ENCODE measurements at regions not wholly inside any gene's neighbourhood (a gene's known extent, or its start where the extent isn't known, plus 50 kb on each side); places are given as distances from the start of the nearest gene placed in this dataset.

DNA sequence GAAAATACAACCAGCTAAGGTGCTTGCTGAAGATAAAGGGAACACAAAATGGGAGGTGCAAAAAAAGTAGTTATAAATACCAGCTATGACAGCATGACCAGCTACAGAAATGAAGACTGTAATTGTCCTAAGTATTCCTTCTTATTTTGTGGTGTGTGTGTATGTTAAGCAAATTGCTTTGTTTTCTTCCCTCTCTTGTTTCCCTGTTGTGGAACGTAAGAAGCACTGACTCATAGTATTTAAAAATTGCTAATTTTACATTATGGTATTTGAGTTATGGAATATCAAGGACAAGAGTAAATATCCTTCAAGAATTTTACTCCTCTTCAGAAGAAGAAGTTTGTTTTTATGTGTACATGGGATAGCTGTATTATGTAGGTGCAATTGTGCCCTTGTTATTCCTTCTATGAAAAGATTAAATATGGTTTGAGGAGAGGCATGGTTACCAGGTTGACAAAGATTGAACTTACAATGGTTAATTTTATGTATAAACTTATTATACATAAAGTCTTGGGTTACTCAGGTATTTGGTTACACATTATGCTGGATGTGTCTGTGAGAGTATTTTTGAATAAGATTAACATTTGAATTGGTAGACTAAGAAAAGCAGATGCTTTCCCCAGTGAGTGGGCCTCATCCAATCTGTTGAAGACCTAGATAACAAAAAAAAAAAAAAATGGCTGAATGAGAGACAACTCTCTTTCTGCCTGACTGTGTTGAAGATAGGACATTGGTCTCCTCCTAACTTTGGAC, 1132.1 kb upstream of the ALCAM start:
- Mint-ChIP-seq H3K27me3 (ENCODE audit: unreplicated experiment) (no peaks in the 10 kb centered on the region), H3K4me1 (ENCODE audit: unreplicated experiment) (no peaks in the 10 kb centered on the region), H3K9me3 (ENCODE audit: unreplicated experiment) (no peaks in the 10 kb centered on the region), H3K36me3 (ENCODE audit: unreplicated experiment) (no peaks in the 10 kb centered on the region), H3K4me3 (ENCODE audit: unreplicated experiment) (no peak overlapping the region), H3K27ac (ENCODE audit: unreplicated experiment) (no peak overlapping the region)
- no peak for DNase-seq (ENCODE audit: extremely low spot score, unreplicated experiment)
- TF ChIP-seq, protein P1, sequence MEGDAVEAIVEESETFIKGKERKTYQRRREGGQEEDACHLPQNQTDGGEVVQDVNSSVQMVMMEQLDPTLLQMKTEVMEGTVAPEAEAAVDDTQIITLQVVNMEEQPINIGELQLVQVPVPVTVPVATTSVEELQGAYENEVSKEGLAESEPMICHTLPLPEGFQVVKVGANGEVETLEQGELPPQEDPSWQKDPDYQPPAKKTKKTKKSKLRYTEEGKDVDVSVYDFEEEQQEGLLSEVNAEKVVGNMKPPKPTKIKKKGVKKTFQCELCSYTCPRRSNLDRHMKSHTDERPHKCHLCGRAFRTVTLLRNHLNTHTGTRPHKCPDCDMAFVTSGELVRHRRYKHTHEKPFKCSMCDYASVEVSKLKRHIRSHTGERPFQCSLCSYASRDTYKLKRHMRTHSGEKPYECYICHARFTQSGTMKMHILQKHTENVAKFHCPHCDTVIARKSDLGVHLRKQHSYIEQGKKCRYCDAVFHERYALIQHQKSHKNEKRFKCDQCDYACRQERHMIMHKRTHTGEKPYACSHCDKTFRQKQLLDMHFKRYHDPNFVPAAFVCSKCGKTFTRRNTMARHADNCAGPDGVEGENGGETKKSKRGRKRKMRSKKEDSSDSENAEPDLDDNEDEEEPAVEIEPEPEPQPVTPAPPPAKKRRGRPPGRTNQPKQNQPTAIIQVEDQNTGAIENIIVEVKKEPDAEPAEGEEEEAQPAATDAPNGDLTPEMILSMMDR (IDR thresholded peaks at IDR 0.05): no peak

DNA sequence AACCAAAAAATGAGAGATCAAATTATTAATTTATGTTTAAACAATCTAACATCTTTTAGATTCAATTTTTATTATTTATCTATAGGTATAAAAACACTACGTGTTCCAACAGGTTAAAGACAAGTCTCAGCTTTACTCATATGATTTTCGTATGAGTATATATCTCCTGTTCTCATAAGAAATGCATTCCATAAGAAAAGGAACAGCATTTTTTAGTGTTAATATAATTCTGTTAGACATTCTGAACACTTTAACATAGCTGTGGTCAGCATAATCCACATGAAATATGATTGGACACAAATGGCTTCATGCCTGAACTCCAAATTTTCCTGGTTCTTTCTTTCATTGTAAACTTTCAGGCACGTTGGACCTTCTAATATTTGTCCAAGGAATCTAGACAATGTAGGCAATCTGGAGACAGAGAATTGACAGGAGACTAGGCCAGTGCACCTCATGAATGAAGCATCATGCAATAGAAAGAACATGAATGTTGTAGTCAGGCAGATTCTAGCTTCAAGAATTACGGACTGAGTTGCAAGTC, 1122.0 kb upstream of the ALCAM start:
- DNase-seq (ENCODE audit: extremely low spot score, unreplicated experiment): no peak
- Mint-ChIP-seq H3K4me3 (ENCODE audit: unreplicated experiment) (no peak overlapping the region), H3K9me3 (ENCODE audit: unreplicated experiment) (peaks cover 16% of the 10 kb centered on the region), H3K27ac (ENCODE audit: unreplicated experiment) (no peak overlapping the region), H3K36me3 (ENCODE audit: unreplicated experiment) (peaks cover 11% of the 10 kb centered on the region), H3K27me3 (ENCODE audit: unreplicated experiment) (no peaks in the 10 kb centered on the region), H3K4me1 (ENCODE audit: unreplicated experiment) (peaks cover 7% of the 10 kb centered on the region)
- TF ChIP-seq, protein P1 (IDR thresholded peaks at IDR 0.05): no peak

DNA sequence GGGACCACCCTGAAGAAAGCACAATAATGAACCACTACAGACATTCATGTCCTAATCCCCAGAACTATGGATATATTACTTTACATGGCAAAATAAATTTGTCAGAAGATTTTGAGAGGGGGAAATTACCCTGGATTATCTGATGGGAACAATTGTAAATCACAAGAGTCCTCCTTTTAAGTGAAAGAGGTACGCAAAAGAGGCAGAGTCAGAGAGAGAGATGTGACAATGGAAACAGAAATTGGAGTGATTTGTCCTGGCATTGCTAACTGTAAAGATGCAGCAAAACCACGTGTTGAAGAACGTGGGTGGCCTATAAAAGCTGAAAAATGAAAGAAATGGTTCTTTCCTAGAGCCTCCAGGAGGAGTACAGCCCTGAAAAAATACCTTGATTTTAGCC, 1121.4 kb upstream of the ALCAM start:
- Mint-ChIP-seq H3K36me3 (ENCODE audit: unreplicated experiment) (peaks cover 11% of the 10 kb centered on the region), H3K27ac (ENCODE audit: unreplicated experiment) (no peak overlapping the region), H3K4me3 (ENCODE audit: unreplicated experiment) (no peak overlapping the region), H3K4me1 (ENCODE audit: unreplicated experiment) (peaks cover 7% of the 10 kb centered on the region), H3K9me3 (ENCODE audit: unreplicated experiment) (peaks cover 16% of the 10 kb centered on the region), H3K27me3 (ENCODE audit: unreplicated experiment) (no peaks in the 10 kb centered on the region)
- DNase-seq (ENCODE audit: extremely low spot score, unreplicated experiment): no peak
- TF ChIP-seq, protein P1 (IDR thresholded peaks at IDR 0.05): no peak

DNA sequence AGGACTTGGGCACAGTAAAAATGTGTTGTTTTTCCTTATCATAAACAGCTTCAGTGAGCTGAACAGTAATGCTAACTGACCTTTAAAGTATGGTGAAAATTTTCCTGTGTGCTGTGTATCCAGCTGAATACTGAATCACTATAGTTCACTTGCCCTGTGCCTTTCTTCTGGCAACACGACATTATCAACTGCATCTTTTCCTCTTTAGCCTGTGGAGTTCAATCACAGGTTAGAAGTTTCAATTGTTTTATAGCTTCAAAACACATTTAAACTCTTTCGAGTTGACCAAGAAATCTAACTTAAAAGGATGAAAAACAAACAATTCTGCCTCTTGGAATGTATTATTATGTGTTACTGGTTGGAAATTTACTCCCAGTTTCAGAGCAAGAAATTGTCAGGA, 1120.7 kb upstream of the ALCAM start:
- peaks cover 14% of the 10 kb centered on the region for H3K9me3 Mint-ChIP-seq (ENCODE audit: unreplicated experiment)
- H3K27ac Mint-ChIP-seq (ENCODE audit: unreplicated experiment): no peak overlapping the region
- DNase-seq (ENCODE audit: extremely low spot score, unreplicated experiment): no peak

DNA sequence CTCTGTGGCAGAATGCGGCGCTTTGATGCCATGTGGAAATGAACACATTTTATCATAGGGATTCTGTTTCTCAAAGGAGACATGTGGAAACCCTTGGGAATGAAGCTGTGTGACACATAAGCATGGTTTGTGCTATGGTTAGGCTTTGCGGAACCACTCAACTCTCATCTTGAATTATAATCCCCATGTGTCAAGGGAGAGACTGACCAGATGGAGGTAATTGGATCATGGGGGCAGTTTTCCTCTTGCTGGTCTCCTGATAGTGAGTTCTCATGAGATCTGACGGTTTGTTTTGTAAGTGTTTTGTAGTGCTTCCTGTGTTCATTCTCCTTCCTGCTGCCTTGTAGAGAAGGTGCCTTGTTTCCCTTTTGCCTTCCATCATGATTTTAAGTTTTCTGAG, 1109.2 kb upstream of the ALCAM start:
- Mint-ChIP-seq H3K4me3 (ENCODE audit: unreplicated experiment) (no peak overlapping the region), H3K9me3 (ENCODE audit: unreplicated experiment) (no peaks in the 10 kb centered on the region), H3K27me3 (ENCODE audit: unreplicated experiment) (no peaks in the 10 kb centered on the region), H3K4me1 (ENCODE audit: unreplicated experiment) (no peaks in the 10 kb centered on the region), H3K36me3 (ENCODE audit: unreplicated experiment) (no peaks in the 10 kb centered on the region), H3K27ac (ENCODE audit: unreplicated experiment) (no peak overlapping the region)
- TF ChIP-seq, protein P1 (IDR thresholded peaks at IDR 0.05): no peak
- DNase-seq (ENCODE audit: extremely low spot score, unreplicated experiment): no peak

More for the DNA sequence above, 1120.7 kb upstream of the ALCAM start:
- peaks cover 7% of the 10 kb centered on the region for H3K4me1 Mint-ChIP-seq (ENCODE audit: unreplicated experiment)
- H3K27me3 Mint-ChIP-seq (ENCODE audit: unreplicated experiment): no peaks in the 10 kb centered on the region
- TF ChIP-seq, protein P1 (IDR thresholded peaks at IDR 0.05): no peak
- no peak overlapping the region for H3K4me3 Mint-ChIP-seq (ENCODE audit: unreplicated experiment)
- peaks cover 9% of the 10 kb centered on the region for H3K36me3 Mint-ChIP-seq (ENCODE audit: unreplicated experiment)
